Neuronal stem cell (in vitro differentiated cells): ENCODE measurements at regions not wholly inside any gene's neighbourhood (a gene's known extent, or its start where the extent isn't known, plus 50 kb on each side); places are given as distances from the start of the nearest gene placed in this dataset.

Experiments used
- DNase-seq: peaks from one replicate; pipeline ENCODE4 v3.0.0-alpha.2; 2013; ENCODE audit warnings: low spot score
- H2AFZ ChIP-seq: one replicate; pipeline ENCODE4 v1.6.1; 2013; ENCODE audit warnings: mild to moderate bottlenecking, low read length, inconsistent platforms
- H2AK5ac ChIP-seq: 2 replicates; pipeline ENCODE4 v1.6.1; 2013; ENCODE audit warnings: low read depth, mild to moderate bottlenecking, inconsistent platforms, low read length, moderate library complexity, mixed read lengths
- H2BK120ac ChIP-seq: 2 replicates; pipeline ENCODE4 v1.6.1; 2013; ENCODE audit warnings: low read depth, mild to moderate bottlenecking, inconsistent platforms, low read length, moderate library complexity, mixed read lengths
- H2BK12ac ChIP-seq: one replicate; pipeline ENCODE4 v1.6.1; 2013; ENCODE audit warnings: low read length, inconsistent platforms
- H2BK15ac ChIP-seq: 2 replicates; pipeline ENCODE4 v1.6.1; 2013; ENCODE audit warnings: mild to moderate bottlenecking, low read length, inconsistent platforms, mixed read lengths
- H2BK5ac ChIP-seq: one replicate; pipeline ENCODE4 v1.6.1; 2013; ENCODE audit warnings: inconsistent platforms, mild to moderate bottlenecking, low read length, moderate library complexity
- H3K14ac ChIP-seq: one replicate; pipeline ENCODE4 v1.6.1; 2013; ENCODE audit warnings: low read length, inconsistent platforms
- H3K18ac ChIP-seq: 2 replicates; pipeline ENCODE4 v1.6.1; 2013; ENCODE audit warnings: low read length, inconsistent platforms
- H3K23ac ChIP-seq: 2 replicates; pipeline ENCODE4 v1.6.1; 2013; ENCODE audit warnings: low read depth, mild to moderate bottlenecking, mixed read lengths, low read length, inconsistent platforms; ENCODE audit not compliant: poor library complexity
- H3K27ac ChIP-seq: replicated peaks from 3 replicates; pipeline ENCODE4 v1.5.1; 2013; ENCODE audit warnings: low read length, inconsistent platforms
- H3K27me3 ChIP-seq, 3 experiments: 2 replicates each; pipeline ENCODE4 v1.6.1; 2013; ENCODE audit warnings: low read length in 3 of 3, mild to moderate bottlenecking in 2 of 3, inconsistent platforms in 1 of 3, low read depth in 1 of 3, mixed read lengths in 1 of 3, moderate library complexity in 1 of 3; ENCODE audit not compliant: control insufficient read depth in 3 of 3, insufficient read depth in 3 of 3
- H3K36me3 ChIP-seq, 2 donors: replicated peaks in 1 of 2; 2 replicates each; pipeline ENCODE4 v1.6.1; 2013; ENCODE audit warnings: low read length in 2 of 2; ENCODE audit not compliant: control insufficient read depth in 2 of 2, insufficient read depth in 2 of 2
- H3K4ac ChIP-seq: 2 replicates; pipeline ENCODE4 v1.6.1; 2013; ENCODE audit warnings: inconsistent platforms, mild to moderate bottlenecking, low read length, moderate library complexity
- H3K4me1 ChIP-seq, 2 donors: 1 replicate in 1 of 2; 2 replicates in 1 of 2; pipeline ENCODE4 v1.6.1; 2013; ENCODE audit warnings: low read length in 2 of 2, low read depth in 1 of 2; ENCODE audit not compliant: control insufficient read depth in 2 of 2, insufficient read depth in 1 of 2
- H3K4me2 ChIP-seq: one replicate; pipeline ENCODE4 v1.6.1; 2013; ENCODE audit warnings: mild to moderate bottlenecking, low read length, inconsistent platforms; ENCODE audit not compliant: insufficient read depth, poor library complexity, severe bottlenecking
- H3K4me3 ChIP-seq, 2 donors: 2 replicates each; pipeline ENCODE4 v1.5.1; 2013; ENCODE audit warnings: low read length in 2 of 2, mild to moderate bottlenecking in 2 of 2, inconsistent platforms in 1 of 2, moderate library complexity in 1 of 2
- H3K79me1 ChIP-seq: one replicate; pipeline ENCODE4 v1.6.1; 2013; ENCODE audit warnings: low read depth, mild to moderate bottlenecking, inconsistent platforms, low read length, moderate library complexity
- H3K9ac ChIP-seq: one replicate; pipeline ENCODE4 v1.6.1; 2013; ENCODE audit warnings: mild to moderate bottlenecking, low read depth, low read length, inconsistent platforms; ENCODE audit not compliant: poor library complexity
- H3K9me3 ChIP-seq, 2 donors: replicated peaks in 1 of 2; 2 replicates each; pipeline versions ENCODE3 to v1.6.1; 2013; ENCODE audit warnings: low read length in 2 of 2, mild to moderate bottlenecking in 2 of 2, inconsistent platforms in 1 of 2, low read depth in 1 of 2, mixed read lengths in 1 of 2, moderate library complexity in 1 of 2; ENCODE audit not compliant: control insufficient read depth in 2 of 2, insufficient read depth in 1 of 2
- H4K8ac ChIP-seq: one replicate; pipeline ENCODE4 v1.6.1; 2013; ENCODE audit warnings: low read depth, mild to moderate bottlenecking, inconsistent platforms, low read length, moderate library complexity
- H4K91ac ChIP-seq: one replicate; pipeline ENCODE4 v1.6.1; 2013; ENCODE audit warnings: low read length, low read depth, mild to moderate bottlenecking, inconsistent platforms; ENCODE audit not compliant: poor library complexity
- WGBS, 2 donors: extraction: QIAGEN DNeasy Blood & Tissue Kit; methylation state at CpG; one replicate each; pipeline ENCODE4 v1.1.7; 2013; ENCODE audit warnings: missing lambda C conversion rate in 2 of 2, mixed read lengths in 1 of 2; ENCODE audit not compliant: insufficient read length in 2 of 2, insufficient replicate concordance in 1 of 2; ENCODE audit errors: extremely low coverage in 2 of 2; 5-methylcytosine and 5-hydroxymethylcytosine counted together

DNA sequence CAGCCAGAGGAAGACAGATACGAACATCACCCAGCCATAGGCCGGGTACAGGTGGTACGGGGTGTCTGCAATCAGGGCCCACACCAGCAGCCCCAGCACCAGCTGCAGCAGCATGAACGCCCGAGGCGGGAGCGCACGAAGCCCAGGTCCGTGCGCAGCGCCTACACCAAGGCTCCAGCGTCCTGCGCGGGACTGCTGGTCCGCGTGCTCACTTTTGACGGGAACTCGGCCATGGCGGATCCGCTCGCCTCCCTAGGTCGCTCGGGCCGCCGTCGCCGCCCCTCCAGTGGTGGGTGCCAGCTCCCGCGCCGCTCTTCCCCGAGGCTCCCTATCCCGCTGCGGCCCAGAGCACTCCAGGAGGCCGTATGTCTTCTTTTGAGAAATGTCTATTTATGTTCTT lies 181.2 kb upstream of the DIPK2B start:
- no peak overlapping the region for H3K23ac ChIP-seq
- H2BK12ac ChIP-seq = no peak overlapping the region
- no peak overlapping the region for H2BK5ac ChIP-seq
- H4K91ac ChIP-seq = no peak overlapping the region
- peaks cover 0 to 8% (median 0%) of the 10 kb centered on the region in 3 experiments for H3K27me3 ChIP-seq
- no peaks in the 10 kb centered on the region for H3K36me3 ChIP-seq
- no peak overlapping the region for H3K4me3 ChIP-seq
- H3K4ac ChIP-seq = no peak overlapping the region
- no peaks in the 10 kb centered on the region for H3K9me3 ChIP-seq
- H3K18ac ChIP-seq = no peak overlapping the region
- H3K4me2 ChIP-seq = no peak overlapping the region
- no peak for DNase-seq
- H2BK120ac ChIP-seq = no peak overlapping the region
- H4K8ac ChIP-seq = no peak overlapping the region
- no peaks in the 10 kb centered on the region for H3K79me1 ChIP-seq
- no peak overlapping the region for H3K27ac ChIP-seq
- H2AK5ac ChIP-seq = no peak overlapping the region
- no CpG with 5 or more reads among the region's 34 CpGs for WGBS, 2 donors
- H3K9ac ChIP-seq = no peak overlapping the region
- no peak overlapping the region for H2AFZ ChIP-seq
- no peak overlapping the region for H2BK15ac ChIP-seq
- no peak overlapping the region for H3K14ac ChIP-seq
- no peaks in the 10 kb centered on the region for H3K4me1 ChIP-seq

DNA sequence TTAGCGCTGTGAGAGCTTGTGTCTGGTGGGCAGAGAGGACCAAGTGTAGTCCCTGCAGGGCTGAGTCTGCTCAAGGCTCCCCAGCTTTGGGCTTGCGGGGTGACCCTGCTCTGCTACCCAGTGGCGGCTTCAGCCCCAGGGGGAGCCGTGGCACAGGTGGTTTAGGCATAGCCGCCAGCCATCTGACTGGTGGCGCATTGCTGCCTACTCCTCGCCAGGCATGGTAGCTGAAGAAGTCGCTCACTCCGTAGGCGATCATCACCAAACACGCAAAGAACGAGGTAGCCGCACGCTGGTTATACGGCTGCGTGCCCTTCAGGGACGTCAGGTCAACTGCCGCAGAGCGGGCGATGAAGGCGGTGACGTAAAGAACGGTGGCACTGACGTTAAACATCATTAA lies 180.7 kb upstream of the DIPK2B start:
- H4K91ac ChIP-seq = no peak overlapping the region

DNA sequence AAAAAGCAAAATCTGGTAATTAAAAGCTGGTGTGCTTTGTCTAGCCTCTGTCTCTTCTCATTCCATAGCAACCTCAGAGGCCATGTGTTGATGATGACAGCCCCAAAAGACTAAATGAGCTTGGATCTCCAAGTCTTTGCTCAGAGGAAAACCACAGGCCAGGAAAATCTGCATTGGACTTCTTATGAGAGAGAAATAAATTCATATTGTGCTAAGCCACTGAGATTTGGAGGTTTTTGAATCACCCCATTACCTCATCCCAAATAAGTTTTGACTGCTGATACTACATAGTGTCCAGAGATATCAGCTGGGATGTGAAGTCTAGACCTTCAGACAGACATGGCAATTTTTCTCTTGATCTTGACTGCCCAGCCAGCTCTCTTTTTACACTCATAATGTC lies 178.6 kb upstream of the DIPK2B start:
- H3K27me3 ChIP-seq = peaks cover 0 to 6% (median 0%) of the 10 kb centered on the region in 3 experiments

More for the DNA sequence above, 180.7 kb upstream of the DIPK2B start:
- no peak overlapping the region for H3K4me2 ChIP-seq
- H2BK5ac ChIP-seq = no peak overlapping the region
- H3K23ac ChIP-seq = no peak overlapping the region
- no peak overlapping the region for H2BK15ac ChIP-seq
- H2AFZ ChIP-seq = no peak overlapping the region
- no peak for DNase-seq
- no peak overlapping the region for H3K27ac ChIP-seq
- no peak overlapping the region for H3K4me3 ChIP-seq
- H4K8ac ChIP-seq = no peak overlapping the region
- no peaks in the 10 kb centered on the region for H3K9me3 ChIP-seq
- no peak overlapping the region for H2BK12ac ChIP-seq
- H3K4me1 ChIP-seq = no peaks in the 10 kb centered on the region
- H3K36me3 ChIP-seq = no peaks in the 10 kb centered on the region
- WGBS, 2 donors = no CpG with 5 or more reads among the region's 24 CpGs
- H2BK120ac ChIP-seq = no peak overlapping the region
- no peak overlapping the region for H3K9ac ChIP-seq
- no peak overlapping the region for H3K14ac ChIP-seq
- H3K79me1 ChIP-seq = no peaks in the 10 kb centered on the region
- H3K27me3 ChIP-seq = peaks cover 0 to 8% (median 0%) of the 10 kb centered on the region in 3 experiments
- no peak overlapping the region for H2AK5ac ChIP-seq
- H3K4ac ChIP-seq = no peak overlapping the region
- no peak overlapping the region for H3K18ac ChIP-seq

GRCh38 chrX:45372151-45372550 lies 171.5 kb upstream of the DIPK2B start:
- no peak overlapping the region for H2BK12ac ChIP-seq
- no peak overlapping the region for H3K9ac ChIP-seq
- no peaks in the 10 kb centered on the region for H3K4me1 ChIP-seq
- no peak overlapping the region for H2BK120ac ChIP-seq
- no peak overlapping the region for H4K8ac ChIP-seq
- H3K4me3 ChIP-seq = no peak overlapping the region
- H3K14ac ChIP-seq = no peak overlapping the region
- H3K79me1 ChIP-seq = no peaks in the 10 kb centered on the region
- no peak overlapping the region for H3K4me2 ChIP-seq
- no peaks in the 10 kb centered on the region for H3K27me3 ChIP-seq
- H3K36me3 ChIP-seq = no peaks in the 10 kb centered on the region
- no peak overlapping the region for H3K23ac ChIP-seq
- no peak overlapping the region for H2AK5ac ChIP-seq
- H3K9me3 ChIP-seq = peaks cover 0 to 2% of the 10 kb centered on the region in 2 donors
- no peak overlapping the region for H2BK15ac ChIP-seq
- no peak overlapping the region for H3K18ac ChIP-seq
- H3K4ac ChIP-seq = no peak overlapping the region
- no peak for DNase-seq
- H3K27ac ChIP-seq = no peak overlapping the region
- no peak overlapping the region for H2BK5ac ChIP-seq
- H2AFZ ChIP-seq = no peak overlapping the region
- H4K91ac ChIP-seq = no peak overlapping the region

More for the DNA sequence above, 178.6 kb upstream of the DIPK2B start:
- H3K9me3 ChIP-seq = no peaks in the 10 kb centered on the region
- no peak overlapping the region for H2AK5ac ChIP-seq
- H3K36me3 ChIP-seq = no peaks in the 10 kb centered on the region
- no peak overlapping the region for H2BK120ac ChIP-seq
- no peak overlapping the region for H3K14ac ChIP-seq
- no peak overlapping the region for H3K27ac ChIP-seq
- H4K91ac ChIP-seq = no peak overlapping the region
- H4K8ac ChIP-seq = no peak overlapping the region
- H3K4me2 ChIP-seq = no peak overlapping the region
- H2BK12ac ChIP-seq = no peak overlapping the region
- H3K9ac ChIP-seq = no peak overlapping the region
- no peak overlapping the region for H2BK5ac ChIP-seq
- H3K4me3 ChIP-seq = no peak overlapping the region
- H3K4me1 ChIP-seq = no peaks in the 10 kb centered on the region
- no peak overlapping the region for H3K4ac ChIP-seq
- no peak overlapping the region for H3K18ac ChIP-seq
- no peaks in the 10 kb centered on the region for H3K79me1 ChIP-seq
- no peak for DNase-seq
- no peak overlapping the region for H2BK15ac ChIP-seq
- no peak overlapping the region for H3K23ac ChIP-seq
- H2AFZ ChIP-seq = no peak overlapping the region
